ENCODE measurements at regions not wholly inside any gene's neighbourhood (a gene's known extent, or its start where the extent isn't known, plus 50 kb on each side); places are given as distances from the start of the nearest gene placed in this dataset.

GRCh38 chr15:60095711-60096110 lies 91.6 kb downstream of the FOXB1 start:
- no peak for DNase-seq

DNA sequence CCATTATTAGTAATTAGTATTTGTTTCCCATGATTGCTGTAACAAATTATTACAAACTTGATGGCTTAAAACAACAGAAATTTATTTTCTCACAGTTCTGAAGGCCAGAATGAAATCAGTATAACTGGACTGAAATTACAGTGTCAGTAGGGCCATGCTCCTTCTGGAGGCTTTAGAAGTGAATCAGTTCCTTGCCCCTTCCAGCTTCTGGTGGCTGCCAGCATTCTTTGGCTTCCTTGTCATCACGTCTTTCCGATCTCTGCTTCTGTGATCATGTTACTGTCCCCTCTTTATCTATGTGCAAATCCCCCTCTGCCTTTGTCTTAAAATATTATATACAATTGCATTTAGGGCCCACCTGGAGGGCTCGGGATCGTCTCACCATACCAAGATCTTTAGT lies 92.0 kb downstream of the FOXB1 start:
- no peak for DNase-seq

GRCh38 chr15:60101416-60101815 lies 97.3 kb downstream of the FOXB1 start:
- no peak for DNase-seq

DNA sequence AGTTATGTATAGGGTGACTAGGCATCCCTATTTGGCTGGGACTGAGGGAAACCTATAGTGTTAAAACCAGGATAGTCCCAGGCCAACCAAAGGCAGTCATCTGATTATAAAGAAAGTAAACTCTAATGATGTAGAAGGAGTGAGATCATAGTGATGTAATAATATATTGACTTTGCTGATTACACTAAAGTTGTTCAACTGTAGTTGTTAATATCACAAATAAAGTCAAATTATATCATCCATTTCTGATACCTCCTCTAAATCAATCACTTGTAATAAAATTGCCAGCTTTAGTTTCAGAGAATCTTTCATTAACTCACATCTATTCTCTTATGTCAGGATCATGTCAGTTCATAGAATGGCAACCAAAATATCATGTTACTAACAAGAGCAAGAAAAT lies 98.6 kb downstream of the FOXB1 start:
- no peak for DNase-seq

- no peak for DNase-seq
These were observed 106.8 kb downstream of the FOXB1 start for GRCh38 chr15:60110909-60111308.

DNA sequence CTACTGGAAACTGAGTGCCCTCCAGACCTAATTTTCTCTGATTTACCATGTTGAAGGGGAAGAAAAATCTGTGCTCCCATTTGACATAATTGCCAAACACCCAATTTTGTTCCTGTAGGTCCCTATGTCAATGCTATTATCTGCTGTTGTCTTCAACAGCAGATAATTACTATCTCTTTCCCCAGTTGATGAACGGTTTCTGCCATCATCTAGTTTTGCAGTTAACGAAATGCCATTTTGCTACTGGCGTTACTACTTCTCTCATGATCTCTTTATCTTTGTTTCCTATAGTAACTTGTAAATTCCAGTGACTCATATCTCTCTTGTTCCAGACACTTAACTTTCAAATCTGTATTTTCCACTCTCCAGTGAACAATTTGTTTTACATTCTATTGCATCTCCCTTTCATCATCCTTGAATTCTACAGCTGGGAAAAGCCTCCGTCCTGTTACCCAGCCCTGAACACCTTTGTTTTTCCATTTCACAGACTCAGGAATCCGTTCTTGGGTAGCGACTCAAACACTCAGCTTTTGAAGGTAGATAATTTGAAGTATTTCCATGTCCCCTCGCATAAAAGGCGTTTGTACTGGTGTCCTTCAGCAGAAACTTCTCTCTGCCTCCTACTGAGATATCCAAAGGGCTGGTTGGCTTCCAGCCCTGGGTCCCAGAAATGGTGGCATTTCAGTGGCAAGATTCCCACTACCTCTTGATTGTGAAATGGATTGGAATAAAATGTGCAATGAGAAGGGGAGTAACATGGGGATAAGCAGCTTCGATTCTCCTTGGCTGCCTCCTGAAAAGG lies 111.7 kb downstream of the FOXB1 start:
- DNase-seq: no peak

DNA sequence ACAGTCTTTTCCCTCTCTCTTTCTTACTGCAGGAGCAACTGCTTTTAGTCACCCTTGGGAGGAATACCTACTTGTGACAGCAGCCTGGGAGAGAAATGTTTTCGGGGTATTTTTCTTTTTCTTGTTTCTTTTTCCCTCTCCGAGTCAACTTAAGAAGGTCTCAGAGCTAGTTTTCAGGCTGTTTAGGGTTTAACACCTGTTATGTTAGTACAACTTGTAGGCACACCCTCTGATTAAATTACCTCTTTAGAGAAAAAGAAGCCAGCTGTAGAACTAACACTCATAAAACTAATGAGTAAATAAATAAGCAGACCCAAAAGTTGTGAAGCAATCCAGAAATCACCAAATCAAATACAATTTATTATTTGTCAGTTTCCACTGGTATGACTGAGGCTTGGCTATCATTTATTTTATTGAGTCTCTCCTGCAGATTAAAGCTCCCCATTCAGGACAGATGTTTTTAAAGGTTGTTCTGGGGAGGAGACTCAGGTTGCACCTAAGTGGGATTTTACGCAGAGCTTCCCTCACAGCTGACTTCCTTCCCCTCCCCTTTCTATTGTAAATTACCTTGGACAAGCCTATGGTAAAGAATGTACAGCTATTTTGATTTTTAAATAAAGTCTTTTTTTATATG lies 112.5 kb downstream of the FOXB1 start:
- no peak for DNase-seq

- DNase-seq: no peak
These were observed 114.0 kb downstream of the FOXB1 start for GRCh38 chr15:60118146-60118545.

DNA sequence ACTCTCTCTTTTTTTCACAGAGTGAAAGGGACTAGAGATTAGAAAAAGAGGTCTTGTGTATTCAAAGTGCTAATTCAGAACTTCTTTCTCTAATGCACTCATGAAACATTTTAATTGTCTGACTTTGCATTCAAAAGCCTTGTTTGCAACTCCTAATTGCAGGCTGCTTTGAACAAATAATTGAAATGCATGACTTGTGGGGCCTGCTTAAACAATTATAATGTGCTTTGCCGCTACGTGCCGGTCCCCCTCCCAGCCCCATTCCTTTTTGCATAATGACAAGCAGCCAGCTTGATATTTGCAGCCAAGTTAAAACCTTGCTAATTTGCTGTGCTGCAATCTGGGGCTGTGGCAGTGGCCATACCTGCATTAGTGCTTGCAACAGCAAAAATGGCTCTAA lies 114.5 kb downstream of the FOXB1 start:
- no peak for DNase-seq

GRCh38 chr15:60119101-60119500 lies 115.0 kb downstream of the FOXB1 start:
- DNase-seq: no peak

GRCh38 chr15:60120100-60120499 lies 116.0 kb downstream of the FOXB1 start:
- no peak for DNase-seq

- no peak for DNase-seq
These were observed 117.7 kb downstream of the FOXB1 start for GRCh38 chr15:60121845-60122244.

DNA sequence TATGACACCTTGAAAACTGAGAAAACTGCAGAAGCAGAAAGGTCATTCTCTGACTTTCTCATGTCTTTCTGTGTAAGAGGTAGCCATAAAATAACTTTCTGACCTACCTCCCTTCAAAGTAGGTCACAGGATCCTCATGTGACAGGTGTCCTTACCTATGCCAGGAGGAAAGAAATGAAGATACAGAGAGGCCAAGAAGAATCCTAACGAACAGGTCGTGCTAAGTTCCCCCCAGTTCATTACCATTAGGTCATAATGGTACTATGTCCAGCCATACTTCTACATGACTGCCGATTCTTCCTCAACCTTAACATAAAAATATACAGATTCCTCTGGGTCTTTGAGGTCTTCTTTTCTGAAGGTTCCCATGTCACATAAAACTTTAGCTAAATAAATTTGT lies 118.6 kb downstream of the FOXB1 start:
- DNase-seq: no peak

GRCh38 chr15:60124460-60125070 lies 120.5 kb downstream of the FOXB1 start:
- no peak for DNase-seq

DNA sequence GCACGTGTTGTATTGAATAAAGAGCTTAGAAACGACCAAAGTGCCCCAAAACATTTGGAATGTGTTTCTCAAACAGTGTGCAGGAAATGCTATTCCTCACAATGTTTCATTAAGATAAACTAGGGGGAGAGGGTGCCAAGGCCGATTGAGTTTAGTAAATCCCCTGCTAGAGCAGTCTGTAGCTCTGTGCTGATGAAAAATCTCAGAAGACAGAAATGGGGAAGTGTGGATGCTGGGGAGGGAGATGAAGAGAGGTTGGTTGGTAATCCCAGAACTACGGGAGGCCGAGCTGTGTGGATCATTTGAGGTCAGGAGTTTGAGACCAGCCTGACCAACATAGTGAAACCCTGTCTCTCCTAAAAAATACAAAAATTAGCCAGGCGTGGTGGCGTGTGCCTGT lies 121.2 kb downstream of the FOXB1 start:
- no peak for DNase-seq

- no peak for DNase-seq
These were observed 122.1 kb downstream of the FOXB1 start for GRCh38 chr15:60126200-60126599.

- DNase-seq: no peak
These were observed 122.5 kb downstream of the FOXB1 start for GRCh38 chr15:60126661-60127060.

- DNase-seq: no peak
These were observed 123.9 kb downstream of the FOXB1 start for GRCh38 chr15:60128000-60128376.

- no peak for DNase-seq
These were observed 124.6 kb downstream of the FOXB1 start for GRCh38 chr15:60128710-60129109.

DNA sequence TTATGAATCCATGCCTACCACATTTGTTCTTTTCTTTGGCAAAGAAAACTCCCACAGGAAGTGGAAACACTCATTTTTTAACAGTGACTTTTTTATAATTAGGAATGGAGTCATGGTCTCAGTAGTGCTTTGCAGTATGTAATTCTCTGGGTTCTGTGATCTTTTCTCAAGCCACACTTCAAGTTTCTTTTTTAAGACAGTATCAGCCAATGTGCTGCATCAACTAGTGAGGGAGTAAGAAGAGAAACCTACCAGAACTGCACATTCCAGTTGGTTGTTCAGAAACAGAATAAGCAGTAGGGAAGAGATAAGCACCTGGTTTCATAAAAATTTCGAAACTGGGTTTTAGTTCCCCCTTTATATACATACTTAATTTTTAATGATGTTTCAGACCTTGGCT lies 126.3 kb downstream of the FOXB1 start:
- no peak for DNase-seq

DNA sequence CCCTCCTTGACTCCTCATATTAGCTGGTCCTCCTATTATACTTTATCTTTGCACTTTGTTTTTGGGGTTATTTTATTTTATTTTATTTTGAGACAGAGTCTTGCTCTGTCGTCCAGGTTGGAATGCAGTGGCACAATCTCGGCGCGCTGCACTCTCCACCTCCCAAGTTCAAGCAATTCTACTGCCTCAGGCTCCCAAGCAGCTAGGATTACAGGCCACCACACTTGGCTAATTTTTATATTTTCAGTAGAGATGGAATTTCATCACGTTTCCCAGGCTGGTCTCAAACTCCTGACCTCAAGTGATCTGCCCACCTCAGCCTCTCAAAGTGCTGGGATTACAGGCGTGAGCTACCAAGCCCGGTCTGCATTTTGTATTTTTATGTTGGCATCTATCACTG lies 126.7 kb downstream of the FOXB1 start:
- no peak for DNase-seq

DNA sequence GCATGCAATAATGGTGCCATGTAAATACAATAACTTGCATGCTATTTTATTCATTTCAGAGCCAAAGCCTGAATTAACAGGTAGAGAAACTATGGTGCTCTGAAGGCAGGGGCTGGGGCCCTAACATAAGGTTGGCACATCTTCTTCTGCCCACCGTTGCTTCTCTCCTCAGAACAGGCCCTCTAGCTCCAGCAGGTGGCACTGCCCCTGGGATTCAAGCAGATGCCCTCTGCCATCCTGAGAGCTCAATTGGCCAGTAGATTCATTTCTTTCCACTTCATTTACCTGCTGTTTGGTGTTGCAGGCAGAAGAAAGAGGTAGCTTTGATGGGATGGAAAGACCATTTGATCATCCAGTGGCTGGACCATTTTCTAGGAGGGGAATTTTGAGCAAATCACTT lies 130.5 kb downstream of the FOXB1 start:
- no peak for DNase-seq

DNA sequence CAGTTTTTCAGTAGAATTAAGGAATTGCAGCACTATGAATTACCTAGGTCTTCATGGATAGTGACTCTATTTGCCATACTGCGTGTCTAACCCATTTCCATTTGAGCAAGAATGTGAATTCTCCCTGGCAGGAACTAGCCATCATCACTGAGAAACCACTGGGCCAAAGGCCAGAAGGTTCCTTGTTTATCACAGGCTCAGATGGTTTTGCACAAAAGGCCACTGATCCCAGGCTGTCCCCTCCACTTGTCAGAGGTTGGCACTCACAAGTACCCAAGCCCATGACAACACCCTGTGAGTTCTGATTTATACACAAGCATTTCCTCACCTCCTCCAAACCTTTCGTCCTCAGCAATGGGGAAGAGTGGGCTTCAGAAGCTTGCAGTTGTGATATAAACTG lies 131.8 kb downstream of the FOXB1 start:
- no peak for DNase-seq

GRCh38 chr15:60137711-60138396 lies 133.7 kb downstream of the FOXB1 start:
- DNase-seq: no peak

All from CD4-positive, alpha-beta T cell treated with Interleukin-12 subunit alpha and Interleukin-12 subunit beta, for 1 hour (primary cell).